ENCODE measurements at regions not wholly inside any gene's neighbourhood (a gene's known extent, or its start where the extent isn't known, plus 50 kb on each side); places are given as distances from the start of the nearest gene placed in this dataset.

- TF ChIP-seq CTCF (IDR thresholded peaks at IDR 0.05) (no peak), POLR2A (IDR thresholded peaks at IDR 0.05) (no peak), POLR2AphosphoS5 (IDR thresholded peaks at IDR 0.05) (no peak), EP300 (IDR thresholded peaks at IDR 0.05) (no peak)
These were observed 338.4 kb downstream of the PCDH17 start for GRCh38 chr13:57969951-57970350.

All from sigmoid colon (tissue), 4 donors.